HFF-Myc (cell line): ENCODE measurements at regions not wholly inside any gene's neighbourhood (a gene's known extent, or its start where the extent isn't known, plus 50 kb on each side); places are given as distances from the start of the nearest gene placed in this dataset.

Source experiments
- DNase-seq: peaks from one replicate; pipeline ENCODE4 v3.0.0-alpha.2; 2011; ENCODE audit warnings: low read depth; ENCODE audit errors: extremely low read depth
- H3K4me3 ChIP-seq: replicated peaks from 2 replicates; pipeline ENCODE4 v1.5.1; 2011; ENCODE audit warnings: low read depth, mild to moderate bottlenecking, control low read depth, low read length
- TF ChIP-seq, protein P1 (sequence below): IDR thresholded peaks from 2 replicates; pipeline ENCODE4 v1.5.1; 2012; ENCODE audit warnings: mild to moderate bottlenecking, low read depth, low read length, control low read depth; ENCODE audit errors: missing control alignments

DNA sequence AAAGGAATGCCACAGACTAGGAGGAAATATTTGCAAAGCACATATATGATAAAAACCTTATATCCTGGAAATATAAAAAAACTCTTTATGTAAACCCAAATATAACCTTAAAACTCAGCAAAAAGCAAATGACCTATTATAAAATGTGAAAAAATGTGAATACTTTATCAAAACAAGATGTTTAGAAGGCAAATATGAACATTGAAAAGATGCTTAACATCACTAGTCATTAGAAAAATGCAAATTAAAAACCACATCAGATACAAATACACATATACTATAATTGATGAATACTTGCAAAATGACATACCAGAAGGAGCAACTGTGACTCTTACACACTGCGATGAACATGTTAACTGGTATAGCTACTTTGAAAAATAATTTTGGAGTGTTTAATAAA lies 511.2 kb upstream of the LRRC4C start:
- no peak for DNase-seq
- TF ChIP-seq, protein P1, sequence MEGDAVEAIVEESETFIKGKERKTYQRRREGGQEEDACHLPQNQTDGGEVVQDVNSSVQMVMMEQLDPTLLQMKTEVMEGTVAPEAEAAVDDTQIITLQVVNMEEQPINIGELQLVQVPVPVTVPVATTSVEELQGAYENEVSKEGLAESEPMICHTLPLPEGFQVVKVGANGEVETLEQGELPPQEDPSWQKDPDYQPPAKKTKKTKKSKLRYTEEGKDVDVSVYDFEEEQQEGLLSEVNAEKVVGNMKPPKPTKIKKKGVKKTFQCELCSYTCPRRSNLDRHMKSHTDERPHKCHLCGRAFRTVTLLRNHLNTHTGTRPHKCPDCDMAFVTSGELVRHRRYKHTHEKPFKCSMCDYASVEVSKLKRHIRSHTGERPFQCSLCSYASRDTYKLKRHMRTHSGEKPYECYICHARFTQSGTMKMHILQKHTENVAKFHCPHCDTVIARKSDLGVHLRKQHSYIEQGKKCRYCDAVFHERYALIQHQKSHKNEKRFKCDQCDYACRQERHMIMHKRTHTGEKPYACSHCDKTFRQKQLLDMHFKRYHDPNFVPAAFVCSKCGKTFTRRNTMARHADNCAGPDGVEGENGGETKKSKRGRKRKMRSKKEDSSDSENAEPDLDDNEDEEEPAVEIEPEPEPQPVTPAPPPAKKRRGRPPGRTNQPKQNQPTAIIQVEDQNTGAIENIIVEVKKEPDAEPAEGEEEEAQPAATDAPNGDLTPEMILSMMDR, result no peak
- no peak overlapping the region for H3K4me3 ChIP-seq

DNA sequence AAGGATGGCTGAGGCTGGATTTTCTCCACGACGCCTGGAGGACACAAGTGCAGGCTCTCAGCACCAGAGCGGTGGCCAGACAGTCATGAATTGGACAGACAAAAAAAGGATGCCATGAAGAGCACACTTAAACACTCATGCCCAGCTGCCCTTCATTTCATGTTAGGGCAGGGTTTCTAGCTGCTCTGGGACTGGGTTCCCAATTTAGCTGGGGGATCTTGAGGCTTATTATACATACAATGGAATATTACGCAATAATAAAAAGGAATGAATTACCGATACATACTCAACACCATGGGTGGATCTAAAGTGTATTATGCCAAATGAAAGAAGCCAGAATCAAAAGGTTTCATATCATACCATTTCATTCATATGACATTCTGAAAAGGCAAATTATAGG lies 512.1 kb upstream of the LRRC4C start:
- DNase-seq, result no peak
- no peak overlapping the region for H3K4me3 ChIP-seq
- TF ChIP-seq, protein P1, result no peak

DNA sequence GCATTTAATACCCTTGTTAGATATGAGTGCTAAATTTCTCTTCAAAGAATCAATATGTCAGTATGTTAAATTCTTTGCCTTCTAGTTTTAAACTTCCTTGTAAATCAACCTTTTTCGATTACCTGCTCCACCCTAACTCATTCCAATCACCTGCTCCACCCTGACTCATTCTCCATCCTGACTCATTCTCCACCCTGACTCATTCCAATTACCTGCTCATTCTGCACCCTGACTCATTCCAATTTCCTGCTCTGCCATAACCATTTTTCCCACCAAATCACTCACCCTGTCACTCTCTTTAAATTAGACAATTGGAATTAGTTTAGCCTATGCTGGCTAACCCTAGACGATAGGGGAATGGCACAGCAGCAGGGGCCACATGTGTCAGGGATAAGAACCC lies 519.5 kb upstream of the LRRC4C start:
- TF ChIP-seq, protein P1, result no peak
- H3K4me3 ChIP-seq, result no peak overlapping the region
- DNase-seq, result no peak

DNA sequence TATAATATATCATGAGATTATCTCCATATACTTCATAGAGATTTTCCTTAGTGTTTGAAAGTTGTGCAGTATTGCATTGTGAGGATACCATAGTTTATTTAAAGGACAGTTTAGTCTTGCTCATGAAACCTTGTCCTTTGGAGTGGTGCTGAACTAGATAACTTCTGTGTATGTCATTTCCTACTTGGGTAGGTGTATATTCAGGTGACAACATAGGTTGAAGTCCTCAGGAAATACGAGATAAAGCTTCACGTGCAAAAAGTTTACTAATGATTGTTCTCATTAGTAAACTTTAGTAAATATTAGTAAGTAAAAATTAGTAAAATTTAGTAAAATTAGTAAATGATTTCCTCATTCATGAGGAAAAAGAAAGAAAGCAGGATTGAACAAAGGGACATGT lies 521.3 kb upstream of the LRRC4C start:
- TF ChIP-seq, protein P1, result no peak
- H3K4me3 ChIP-seq, result no peak overlapping the region
- DNase-seq, result no peak

DNA sequence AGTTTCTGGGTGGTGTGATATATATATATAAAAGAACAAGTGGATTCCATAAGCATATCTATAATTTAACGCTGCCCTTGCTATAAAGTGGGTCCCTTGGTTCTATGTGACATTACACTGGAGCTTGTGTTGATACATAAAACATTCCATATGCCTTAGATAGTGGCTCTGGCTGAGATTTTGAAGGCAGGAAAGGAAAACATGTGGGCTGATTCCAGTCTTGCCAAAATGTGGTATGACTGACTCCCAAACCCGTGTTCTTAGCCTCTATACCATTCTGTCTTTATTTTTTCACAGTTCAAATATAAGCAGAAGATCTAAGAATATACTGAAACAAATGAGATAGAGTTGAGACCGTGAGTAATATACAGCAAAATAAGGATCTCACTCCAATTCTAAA lies 522.8 kb upstream of the LRRC4C start:
- DNase-seq, result no peak
- TF ChIP-seq, protein P1, result no peak
- H3K4me3 ChIP-seq, result no peak overlapping the region

DNA sequence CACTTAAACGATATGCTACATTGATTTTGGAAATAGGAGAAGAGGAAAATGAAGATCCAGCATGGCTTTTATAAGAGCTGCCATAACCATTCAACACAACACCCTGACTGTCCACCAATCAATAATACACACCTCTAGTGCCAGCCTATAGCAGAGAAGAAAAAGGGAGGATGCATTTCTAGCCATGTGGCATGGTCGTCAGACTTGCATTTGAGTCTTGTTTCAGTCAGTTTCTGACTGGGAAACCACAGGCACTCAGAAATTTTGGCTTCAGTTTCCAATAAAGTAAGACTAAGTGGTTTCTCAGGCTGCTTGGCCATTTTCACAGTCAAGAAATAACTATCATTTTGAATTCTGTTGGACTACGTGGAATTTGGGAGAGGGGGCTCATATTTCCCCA lies 523.5 kb upstream of the LRRC4C start:
- DNase-seq, result no peak
- TF ChIP-seq, protein P1, result no peak
- no peak overlapping the region for H3K4me3 ChIP-seq

DNA sequence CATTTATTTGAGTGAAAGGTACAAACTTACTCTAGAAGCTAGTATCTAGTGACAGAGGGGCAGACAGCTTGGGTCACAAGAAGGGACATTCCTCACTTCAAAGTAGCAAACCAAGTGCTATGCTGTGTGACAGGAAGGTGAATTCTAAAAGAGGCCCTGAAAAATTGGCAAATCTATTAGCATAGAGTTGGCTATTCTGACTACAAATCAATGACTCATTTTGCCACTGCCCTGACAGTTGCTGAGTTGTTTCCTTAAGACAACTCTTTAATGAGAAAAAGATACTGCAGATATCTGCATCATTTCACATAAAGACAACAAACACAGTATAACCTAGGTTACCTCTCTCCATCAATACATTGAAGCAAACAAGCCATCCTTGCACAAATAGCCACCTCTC lies 524.0 kb upstream of the LRRC4C start:
- no peak overlapping the region for H3K4me3 ChIP-seq
- TF ChIP-seq, protein P1, result no peak
- DNase-seq, result no peak
